KMS-11 (cell line): ENCODE measurements at regions not wholly inside any gene's neighbourhood (a gene's known extent, or its start where the extent isn't known, plus 50 kb on each side); places are given as distances from the start of the nearest gene placed in this dataset.

ENCODE experiments used
- H2AFZ ChIP-seq: fragments of 200-600 bp; sonication (generic); 2 replicates; pipeline ENCODE4 v1.6.1; 2016; ENCODE audit warnings: antibody characterized with exemption, mixed run types, low read depth
- H3K27ac ChIP-seq: fragments of 200-600 bp; sonication (generic); 2 replicates; pipeline ENCODE4 v1.6.1; 2016; ENCODE audit warnings: mild to moderate bottlenecking, mixed run types
- H3K27me3 ChIP-seq: fragments of 200-600 bp; sonication (generic); 2 replicates; pipeline ENCODE4 v1.6.1; 2017; ENCODE audit warnings: mild to moderate bottlenecking, low read depth, mixed run types, moderate library complexity; ENCODE audit not compliant: insufficient read depth
- H3K36me3 ChIP-seq: fragments of 200-600 bp; sonication (generic); 2 replicates; pipeline ENCODE4 v1.6.1; 2017; ENCODE audit warnings: mild to moderate bottlenecking, mixed run types; ENCODE audit not compliant: insufficient read depth
- H3K4me1 ChIP-seq: fragments of 200-600 bp; sonication (generic); 2 replicates; pipeline ENCODE4 v1.6.1; 2016; ENCODE audit warnings: mild to moderate bottlenecking, low read depth, mixed run types; ENCODE audit not compliant: poor library complexity, severe bottlenecking
- H3K4me2 ChIP-seq: fragments of 200-600 bp; sonication (generic); 2 replicates; pipeline ENCODE4 v1.7.0; 2016; ENCODE audit warnings: mild to moderate bottlenecking, mixed run types
- H3K4me3 ChIP-seq: fragments of 200-600 bp; sonication (generic); IDR thresholded peaks from 2 replicates; pipeline ENCODE4 v1.6.1; 2017; ENCODE audit warnings: low read depth, low read length, mixed read lengths; ENCODE audit not compliant: insufficient read depth
- H3K79me2 ChIP-seq: fragments of 200-600 bp; sonication (generic); 2 replicates; pipeline ENCODE4 v1.6.1; 2016; ENCODE audit warnings: low read depth, mixed run types; ENCODE audit not compliant: insufficient read depth
- H3K9ac ChIP-seq: fragments of 200-600 bp; sonication (generic); 2 replicates; pipeline ENCODE4 v1.6.1; 2016; ENCODE audit warnings: mild to moderate bottlenecking, mixed run types
- H4K20me1 ChIP-seq: fragments of 200-600 bp; sonication (generic); 2 replicates; pipeline ENCODE4 v1.6.1; 2016; ENCODE audit warnings: mild to moderate bottlenecking, mixed run types; ENCODE audit not compliant: insufficient read depth
- CTCF ChIP-seq: fragments of 200-600 bp; sonication (generic); conservative IDR thresholded peaks from 2 replicates; pipeline ENCODE4 v1.6.1; 2017; ENCODE audit warnings: low read depth, mild to moderate bottlenecking, antibody characterized with exemption, low read length, moderate library complexity, mixed read lengths

- H4K20me1 ChIP-seq: no peaks in the 10 kb centered on the region
- no peaks in the 10 kb centered on the region for H3K27me3 ChIP-seq
- H3K4me1 ChIP-seq: peaks cover 3% of the 10 kb centered on the region
- no peak overlapping the region for H3K9ac ChIP-seq
- no peaks in the 10 kb centered on the region for H3K79me2 ChIP-seq
- H2AFZ ChIP-seq: no peak overlapping the region
- TF ChIP-seq CTCF: no peak
- H3K4me3 ChIP-seq: no peak overlapping the region
- H3K36me3 ChIP-seq: no peaks in the 10 kb centered on the region
- H3K27ac ChIP-seq: no peak overlapping the region
- H3K4me2 ChIP-seq: no peak overlapping the region
Measured at GRCh38 chr2:64319896-64320295, 134.1 kb upstream of the LGALSL start.

GRCh38 chr2:64322433-64322832, 131.5 kb upstream of the LGALSL start:
- no peaks in the 10 kb centered on the region; the same call in 1 of the 2 replicates for H3K27me3 ChIP-seq
- H3K4me1 ChIP-seq: peaks cover 27% of the 10 kb centered on the region
- no peak overlapping the region for H3K4me2 ChIP-seq
- no peaks in the 10 kb centered on the region for H3K79me2 ChIP-seq
- H3K4me3 ChIP-seq: no peak overlapping the region
- H3K9ac ChIP-seq: no peak overlapping the region
- no peaks in the 10 kb centered on the region for H4K20me1 ChIP-seq
- no peak overlapping the region for H3K27ac ChIP-seq
- no peak overlapping the region for H2AFZ ChIP-seq
- no peak for TF ChIP-seq CTCF
- no peaks in the 10 kb centered on the region for H3K36me3 ChIP-seq

GRCh38 chr2:64323197-64323596, 130.8 kb upstream of the LGALSL start:
- H4K20me1 ChIP-seq: no peaks in the 10 kb centered on the region

GRCh38 chr2:64324746-64325410, 129.1 kb upstream of the LGALSL start:
- peaks cover 5% of the 10 kb centered on the region; the same call in 1 of the 2 replicates for H3K27me3 ChIP-seq
- no peaks in the 10 kb centered on the region for H4K20me1 ChIP-seq
- peak overlapping the region; percentile 45; the same call in 1 of the 2 replicates for H3K4me2 ChIP-seq
- no peak overlapping the region for H3K27ac ChIP-seq
- H3K4me3 ChIP-seq: no peak overlapping the region
- H3K36me3 ChIP-seq: no peaks in the 10 kb centered on the region
- peaks cover 40% of the 10 kb centered on the region for H3K4me1 ChIP-seq
- no peak overlapping the region for H2AFZ ChIP-seq
- no peak overlapping the region for H3K9ac ChIP-seq
- no peak for TF ChIP-seq CTCF
- no peaks in the 10 kb centered on the region for H3K79me2 ChIP-seq

More at GRCh38 chr2:64323197-64323596, 130.8 kb upstream of the LGALSL start:
- Histone ChIP-seq H3K4me3 (no peak overlapping the region), H3K27me3 (peaks cover 5% of the 10 kb centered on the region; the same call in 1 of the 2 replicates), H3K27ac (no peak overlapping the region), H3K4me1 (peaks cover 35% of the 10 kb centered on the region), H3K4me2 (no peak overlapping the region), H2AFZ (no peak overlapping the region), H3K9ac (no peak overlapping the region), H3K36me3 (no peaks in the 10 kb centered on the region), H3K79me2 (no peaks in the 10 kb centered on the region)
- TF ChIP-seq CTCF: no peak
